ENCODE measurements at regions not wholly inside any gene's neighbourhood (a gene's known extent, or its start where the extent isn't known, plus 50 kb on each side); places are given as distances from the start of the nearest gene placed in this dataset.

DNA sequence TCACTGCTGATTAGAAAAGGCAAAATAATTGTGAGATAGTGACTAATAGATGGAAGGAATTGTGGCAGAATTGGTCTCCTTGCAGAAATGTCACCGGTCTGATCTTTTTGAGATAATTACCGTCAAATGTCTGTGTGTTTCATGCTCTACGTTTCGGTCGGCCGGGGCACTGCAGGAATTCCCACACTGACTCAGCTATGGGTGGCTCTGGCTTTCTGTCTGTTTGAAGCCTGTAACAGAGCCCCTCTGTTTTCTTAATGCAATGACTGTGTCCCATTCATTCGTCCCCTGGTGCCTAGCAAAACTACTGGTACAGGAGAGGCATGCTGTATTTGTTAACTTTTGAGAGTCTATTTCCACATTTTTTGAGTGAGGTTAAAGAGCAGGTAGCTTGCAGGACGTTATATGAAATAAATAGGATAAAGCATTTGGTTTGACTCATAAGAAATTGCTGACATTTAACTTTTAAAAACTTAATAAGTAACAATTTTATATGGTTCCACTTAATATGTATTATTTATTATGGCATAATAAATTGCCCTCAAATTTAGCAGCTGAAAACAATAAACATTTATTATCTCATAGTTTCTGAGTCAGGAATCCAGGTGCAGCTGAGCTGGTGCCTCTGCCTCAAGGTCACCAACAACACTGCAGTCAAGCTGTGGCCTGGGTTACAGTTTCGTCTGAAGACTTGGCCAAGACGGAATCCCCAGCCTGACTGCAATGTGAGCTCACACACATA, 53.3 kb upstream of the CTBP2 start:
- DNase-seq (ENCODE audit: low spot score), result peak; percentile 47

- no peak for DNase-seq (ENCODE audit: low spot score)
Observed at GRCh38 chr10:125212150-125212809, 51.9 kb upstream of the CTBP2 start.
